Lower leg skin (tissue), 3 donors: ENCODE measurements at regions not wholly inside any gene's neighbourhood (a gene's known extent, or its start where the extent isn't known, plus 50 kb on each side); places are given as distances from the start of the nearest gene placed in this dataset.

ENCODE experiments used
- POLR2A ChIP-seq, 2 donors: fragments of 450-650 bp; IDR thresholded peaks; one replicate each; pipeline ENCODE4 v1.6.1; 2016 to 2017; ENCODE audit warnings: antibody characterized with exemption in 2 of 2, mild to moderate bottlenecking in 1 of 2, moderate library complexity in 1 of 2
- TF ChIP-seq, protein P1 (sequence below), 3 donors: fragments of 450-650 bp; IDR thresholded peaks; one replicate each; pipeline ENCODE4 v1.5.1; 2016; ENCODE audit warnings: antibody characterized with exemption in 3 of 3, mild to moderate bottlenecking in 3 of 3, moderate library complexity in 2 of 3

DNA sequence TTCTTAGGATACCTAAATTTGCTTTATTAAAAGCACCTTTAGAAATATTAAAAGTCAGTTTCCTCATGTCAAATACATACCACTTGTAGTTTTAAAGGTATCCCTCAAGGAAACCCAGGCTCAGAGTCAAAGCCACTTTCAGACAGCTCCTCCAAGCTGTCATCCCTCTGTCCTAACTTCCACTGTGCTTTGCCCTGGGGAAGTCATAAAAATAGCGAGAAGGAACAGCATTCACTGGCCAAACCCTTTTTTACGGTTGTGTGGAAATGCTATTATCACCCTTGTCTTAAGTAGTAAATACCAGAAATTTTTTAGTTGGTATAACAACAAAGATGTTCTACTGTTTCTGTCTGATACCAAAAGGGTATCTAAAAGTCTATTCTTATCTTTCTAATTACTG lies 680.5 kb downstream of the ZEB2 start:
- TF ChIP-seq, protein P1, sequence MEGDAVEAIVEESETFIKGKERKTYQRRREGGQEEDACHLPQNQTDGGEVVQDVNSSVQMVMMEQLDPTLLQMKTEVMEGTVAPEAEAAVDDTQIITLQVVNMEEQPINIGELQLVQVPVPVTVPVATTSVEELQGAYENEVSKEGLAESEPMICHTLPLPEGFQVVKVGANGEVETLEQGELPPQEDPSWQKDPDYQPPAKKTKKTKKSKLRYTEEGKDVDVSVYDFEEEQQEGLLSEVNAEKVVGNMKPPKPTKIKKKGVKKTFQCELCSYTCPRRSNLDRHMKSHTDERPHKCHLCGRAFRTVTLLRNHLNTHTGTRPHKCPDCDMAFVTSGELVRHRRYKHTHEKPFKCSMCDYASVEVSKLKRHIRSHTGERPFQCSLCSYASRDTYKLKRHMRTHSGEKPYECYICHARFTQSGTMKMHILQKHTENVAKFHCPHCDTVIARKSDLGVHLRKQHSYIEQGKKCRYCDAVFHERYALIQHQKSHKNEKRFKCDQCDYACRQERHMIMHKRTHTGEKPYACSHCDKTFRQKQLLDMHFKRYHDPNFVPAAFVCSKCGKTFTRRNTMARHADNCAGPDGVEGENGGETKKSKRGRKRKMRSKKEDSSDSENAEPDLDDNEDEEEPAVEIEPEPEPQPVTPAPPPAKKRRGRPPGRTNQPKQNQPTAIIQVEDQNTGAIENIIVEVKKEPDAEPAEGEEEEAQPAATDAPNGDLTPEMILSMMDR (IDR thresholded peaks at IDR 0.05), result no peak
- TF ChIP-seq POLR2A (IDR thresholded peaks at IDR 0.05), result no peak
